GM12873 (cell line): ENCODE measurements at regions not wholly inside any gene's neighbourhood (a gene's known extent, or its start where the extent isn't known, plus 50 kb on each side); places are given as distances from the start of the nearest gene placed in this dataset.

ENCODE experiments used
- TF ChIP-seq, protein P1 (sequence below): IDR thresholded peaks from 2 replicates; pipeline ENCODE4 v1.5.1; 2012; ENCODE audit warnings: low read depth, mild to moderate bottlenecking, moderate library complexity, low read length, control low read depth; ENCODE audit not compliant: insufficient read depth; ENCODE audit errors: missing control alignments

DNA sequence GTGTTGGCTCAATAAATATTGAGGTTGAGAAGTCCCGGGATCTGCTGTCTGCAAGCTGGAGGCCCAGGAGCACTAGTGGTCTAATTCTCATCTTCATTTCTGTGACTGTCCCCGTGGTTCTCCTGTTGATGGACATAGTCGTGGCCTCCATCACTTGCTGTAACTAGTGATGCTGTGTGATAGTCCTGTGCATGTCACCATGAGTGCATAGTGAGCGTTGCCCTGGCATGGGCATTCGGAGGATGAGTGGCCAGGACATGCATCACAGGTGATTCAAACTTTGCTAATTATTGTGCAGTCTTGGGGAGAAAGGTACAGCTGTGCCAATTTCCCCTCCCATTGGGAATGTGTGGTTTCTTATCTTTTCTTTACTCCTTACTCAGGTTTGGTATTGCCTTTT lies 902.2 kb downstream of the BRD1 start:
- TF ChIP-seq, protein P1, sequence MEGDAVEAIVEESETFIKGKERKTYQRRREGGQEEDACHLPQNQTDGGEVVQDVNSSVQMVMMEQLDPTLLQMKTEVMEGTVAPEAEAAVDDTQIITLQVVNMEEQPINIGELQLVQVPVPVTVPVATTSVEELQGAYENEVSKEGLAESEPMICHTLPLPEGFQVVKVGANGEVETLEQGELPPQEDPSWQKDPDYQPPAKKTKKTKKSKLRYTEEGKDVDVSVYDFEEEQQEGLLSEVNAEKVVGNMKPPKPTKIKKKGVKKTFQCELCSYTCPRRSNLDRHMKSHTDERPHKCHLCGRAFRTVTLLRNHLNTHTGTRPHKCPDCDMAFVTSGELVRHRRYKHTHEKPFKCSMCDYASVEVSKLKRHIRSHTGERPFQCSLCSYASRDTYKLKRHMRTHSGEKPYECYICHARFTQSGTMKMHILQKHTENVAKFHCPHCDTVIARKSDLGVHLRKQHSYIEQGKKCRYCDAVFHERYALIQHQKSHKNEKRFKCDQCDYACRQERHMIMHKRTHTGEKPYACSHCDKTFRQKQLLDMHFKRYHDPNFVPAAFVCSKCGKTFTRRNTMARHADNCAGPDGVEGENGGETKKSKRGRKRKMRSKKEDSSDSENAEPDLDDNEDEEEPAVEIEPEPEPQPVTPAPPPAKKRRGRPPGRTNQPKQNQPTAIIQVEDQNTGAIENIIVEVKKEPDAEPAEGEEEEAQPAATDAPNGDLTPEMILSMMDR = no peak

DNA sequence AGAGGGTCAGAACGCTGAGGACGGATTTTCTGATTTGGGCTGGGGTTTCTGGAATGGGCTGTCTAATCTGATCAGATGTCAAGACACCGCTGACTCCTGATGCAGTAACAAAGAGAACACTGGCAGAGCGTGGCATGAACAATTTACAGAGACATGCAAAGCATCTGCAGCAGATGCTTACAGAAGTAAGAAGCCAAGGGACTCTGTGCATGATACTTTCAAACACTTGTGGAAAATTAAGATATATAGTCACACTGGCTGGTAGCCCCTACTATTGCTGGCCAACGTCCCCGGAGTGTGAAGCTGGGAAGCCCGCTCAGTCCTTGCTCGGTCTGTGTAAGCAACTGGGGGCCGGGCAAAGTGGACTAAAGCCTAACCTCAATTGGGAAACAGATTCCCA lies 903.7 kb downstream of the BRD1 start:
- TF ChIP-seq, protein P1 = no peak

DNA sequence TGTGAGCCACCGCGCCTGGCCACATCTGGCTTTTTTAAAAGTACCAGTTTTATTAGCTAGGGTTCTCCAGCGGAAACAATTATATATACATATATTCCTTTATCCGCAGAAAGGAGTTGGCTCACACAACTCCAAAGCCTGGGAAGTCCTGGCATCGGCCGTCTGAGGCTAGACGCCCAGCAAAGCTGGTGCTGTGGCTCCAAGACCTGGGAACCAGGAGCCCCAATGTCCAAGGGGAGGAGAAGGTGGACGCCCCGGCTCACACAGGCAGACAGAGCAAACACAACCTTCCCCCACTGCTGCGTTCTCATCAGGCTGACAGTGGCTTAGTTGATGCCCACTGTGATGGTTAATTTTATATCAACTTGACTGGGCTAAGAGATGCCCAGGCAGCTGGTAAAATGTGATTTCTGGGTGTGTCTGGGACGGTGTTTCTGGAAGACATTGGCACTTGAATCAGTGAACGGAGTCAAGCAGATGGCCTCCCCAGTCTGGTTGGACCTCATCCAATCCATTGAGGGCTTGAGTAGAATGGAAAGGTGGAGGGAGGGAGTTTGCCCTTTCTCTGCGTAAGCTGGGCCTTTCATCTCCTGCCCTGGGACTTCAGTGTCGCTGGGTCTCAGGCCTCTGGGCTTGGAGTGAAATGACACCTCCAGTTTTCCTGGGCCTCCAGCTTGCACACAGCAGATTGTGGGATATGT lies 904.4 kb downstream of the BRD1 start:
- TF ChIP-seq, protein P1 = no peak

DNA sequence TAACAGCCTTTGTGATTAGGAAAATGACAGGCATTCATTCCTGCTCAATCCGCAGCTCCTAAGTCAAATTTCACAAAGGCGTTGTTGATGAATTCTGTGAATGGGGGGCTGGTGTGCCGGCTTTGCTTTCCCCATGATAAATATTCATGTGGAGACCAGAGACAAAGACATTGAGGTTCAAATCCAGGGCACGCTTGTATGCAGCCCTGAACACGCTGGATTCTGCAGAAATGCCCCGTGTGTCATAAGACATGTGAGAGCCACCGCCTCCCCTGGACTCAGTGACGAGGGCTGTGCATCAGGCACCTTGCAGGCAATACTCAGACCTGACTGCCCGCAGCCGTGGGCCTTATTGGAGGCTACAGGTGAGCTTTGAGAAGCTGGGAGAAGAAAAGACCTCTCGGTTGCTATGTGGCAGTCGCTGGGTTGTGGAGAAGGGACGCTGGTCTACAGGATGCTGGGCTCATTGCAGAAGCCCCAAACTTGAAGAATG lies 906.2 kb downstream of the BRD1 start:
- TF ChIP-seq, protein P1 = no peak

DNA sequence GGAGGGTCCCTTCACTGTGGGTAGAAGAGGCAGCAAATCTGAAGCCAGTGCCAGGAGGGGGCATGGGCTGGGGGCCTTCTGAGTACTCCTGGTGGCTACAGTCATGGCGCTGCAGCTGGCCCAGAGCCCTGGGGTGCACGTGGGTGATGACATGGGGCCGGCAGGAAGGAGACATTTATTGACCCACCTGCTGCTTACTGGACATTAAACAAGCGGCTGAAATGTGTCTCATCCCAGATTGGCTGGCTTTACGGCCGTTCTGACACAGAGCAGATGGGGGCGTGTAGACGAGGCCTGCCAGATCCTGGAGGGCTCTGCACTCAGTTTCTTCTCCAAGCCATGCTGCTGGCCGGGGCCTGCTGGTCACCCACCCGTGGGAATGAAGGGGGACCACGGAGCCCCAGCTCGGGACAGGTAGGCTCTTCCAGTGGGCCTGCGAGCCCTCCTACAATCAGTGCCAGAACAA lies 906.9 kb downstream of the BRD1 start:
- TF ChIP-seq, protein P1 = no peak

DNA sequence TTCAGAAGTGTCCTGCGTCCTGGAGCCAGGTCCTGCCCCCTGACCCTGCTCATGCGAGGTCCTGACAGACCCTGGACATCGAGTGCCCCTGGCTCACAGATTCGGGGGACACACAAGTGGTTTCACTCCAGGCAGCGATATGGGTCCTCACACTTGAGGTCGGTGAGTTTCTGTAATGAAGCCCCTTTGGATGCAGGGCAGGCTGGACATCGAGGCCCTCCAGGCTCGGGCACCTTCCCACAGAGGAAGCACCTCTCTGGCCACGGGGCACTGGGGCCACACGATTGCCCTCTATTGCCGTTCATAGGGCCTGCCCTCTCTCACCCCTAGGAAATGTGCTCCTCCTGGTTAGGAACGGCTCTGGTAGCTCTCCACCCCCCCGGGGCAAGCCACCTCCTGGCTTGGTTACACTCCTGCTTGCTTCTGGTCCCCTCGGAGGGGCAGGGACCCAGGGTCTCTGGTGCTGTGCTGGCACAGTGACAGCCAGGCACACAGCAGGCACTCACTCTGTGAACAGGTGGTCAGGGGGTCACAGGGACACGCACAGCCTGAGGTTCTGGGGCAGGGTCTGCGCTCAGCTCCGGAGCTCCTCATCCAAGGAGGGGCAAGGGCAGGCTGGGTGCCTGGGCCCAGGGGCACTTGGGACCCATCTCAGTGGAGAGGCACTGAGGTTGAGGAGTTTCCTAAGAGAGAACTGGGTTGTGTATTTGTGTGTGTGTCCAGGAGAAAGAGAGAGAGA lies 907.7 kb downstream of the BRD1 start:
- TF ChIP-seq, protein P1 = no peak

DNA sequence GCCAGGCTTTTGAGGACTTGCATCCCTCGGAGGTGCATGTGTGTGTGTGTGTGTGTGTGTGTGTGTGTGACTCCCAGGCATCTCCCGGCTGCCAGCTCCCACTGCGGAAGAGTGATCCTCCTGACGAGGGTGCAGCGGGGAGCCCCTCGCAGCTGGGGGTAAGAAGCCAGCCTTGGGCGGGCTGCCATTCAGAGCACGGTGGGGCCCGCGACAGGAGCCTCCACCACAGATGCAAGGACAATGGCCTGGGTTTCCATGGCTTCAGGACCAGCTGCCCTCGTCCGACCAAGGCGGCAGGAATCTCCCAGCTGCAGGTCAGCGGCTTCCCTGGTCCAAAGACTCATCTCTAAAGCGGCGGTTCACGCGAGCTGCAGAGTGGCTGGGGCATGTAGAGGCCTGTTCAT lies 908.5 kb downstream of the BRD1 start:
- TF ChIP-seq, protein P1 = no peak
